ENCODE measurements at regions not wholly inside any gene's neighbourhood (a gene's known extent, or its start where the extent isn't known, plus 50 kb on each side); places are given as distances from the start of the nearest gene placed in this dataset.
"Not testable (repeated sequence)": the region's sequence is repeated elsewhere in the genome, so short reads cannot be mapped to it uniquely, and the experiment has no call there.

DNA sequence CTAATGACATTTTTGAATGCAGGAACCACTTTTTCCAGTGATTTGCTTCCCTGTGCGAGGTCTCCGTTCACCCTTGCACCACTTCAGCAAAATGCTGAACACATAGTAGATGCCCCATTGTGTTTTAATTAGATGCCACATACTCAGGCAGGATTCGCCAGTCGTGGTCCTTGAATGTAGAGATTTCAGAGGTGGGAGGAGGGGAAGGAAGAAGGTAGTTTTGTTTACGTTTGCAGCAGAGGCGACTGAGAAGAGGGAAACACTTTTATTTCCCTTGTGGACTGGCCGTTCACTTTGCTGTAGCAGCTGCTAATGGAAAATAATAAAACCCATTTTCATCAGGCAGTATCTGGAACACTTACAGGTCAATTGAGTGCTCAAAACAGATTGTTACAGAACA is 262.8 kb upstream of the TBL1XR1 start:
- Histone ChIP-seq H3K4me3 (no peak overlapping the region), H3K4me1 (peaks cover 0 to 61% (median 53%) of the 10 kb centered on the region in 4 donors), H3K27me3 (no peaks in the 10 kb centered on the region), H3K9me3 (no peaks in the 10 kb centered on the region), H3K36me3 (no peaks in the 10 kb centered on the region), H3K27ac (peak overlapping the region; percentile 75 to 88 (median 80))
- 56 to 62% methylated on average over 7 of the region's 7 CpGs for WGBS, 2 donors
- intact Hi-C loops (cut with DNase I) = no loop called here
- TF ChIP-seq POLR2A (IDR thresholded peaks at IDR 0.05) = no peak
- no peak for TF ChIP-seq EP300 (IDR thresholded peaks at IDR 0.05)
- TF ChIP-seq POLR2AphosphoS5 (IDR thresholded peaks at IDR 0.05) = no peak
- TF ChIP-seq, protein P1, sequence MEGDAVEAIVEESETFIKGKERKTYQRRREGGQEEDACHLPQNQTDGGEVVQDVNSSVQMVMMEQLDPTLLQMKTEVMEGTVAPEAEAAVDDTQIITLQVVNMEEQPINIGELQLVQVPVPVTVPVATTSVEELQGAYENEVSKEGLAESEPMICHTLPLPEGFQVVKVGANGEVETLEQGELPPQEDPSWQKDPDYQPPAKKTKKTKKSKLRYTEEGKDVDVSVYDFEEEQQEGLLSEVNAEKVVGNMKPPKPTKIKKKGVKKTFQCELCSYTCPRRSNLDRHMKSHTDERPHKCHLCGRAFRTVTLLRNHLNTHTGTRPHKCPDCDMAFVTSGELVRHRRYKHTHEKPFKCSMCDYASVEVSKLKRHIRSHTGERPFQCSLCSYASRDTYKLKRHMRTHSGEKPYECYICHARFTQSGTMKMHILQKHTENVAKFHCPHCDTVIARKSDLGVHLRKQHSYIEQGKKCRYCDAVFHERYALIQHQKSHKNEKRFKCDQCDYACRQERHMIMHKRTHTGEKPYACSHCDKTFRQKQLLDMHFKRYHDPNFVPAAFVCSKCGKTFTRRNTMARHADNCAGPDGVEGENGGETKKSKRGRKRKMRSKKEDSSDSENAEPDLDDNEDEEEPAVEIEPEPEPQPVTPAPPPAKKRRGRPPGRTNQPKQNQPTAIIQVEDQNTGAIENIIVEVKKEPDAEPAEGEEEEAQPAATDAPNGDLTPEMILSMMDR (IDR thresholded peaks at IDR 0.05) = no peak
- no peak for DNase-seq

DNA sequence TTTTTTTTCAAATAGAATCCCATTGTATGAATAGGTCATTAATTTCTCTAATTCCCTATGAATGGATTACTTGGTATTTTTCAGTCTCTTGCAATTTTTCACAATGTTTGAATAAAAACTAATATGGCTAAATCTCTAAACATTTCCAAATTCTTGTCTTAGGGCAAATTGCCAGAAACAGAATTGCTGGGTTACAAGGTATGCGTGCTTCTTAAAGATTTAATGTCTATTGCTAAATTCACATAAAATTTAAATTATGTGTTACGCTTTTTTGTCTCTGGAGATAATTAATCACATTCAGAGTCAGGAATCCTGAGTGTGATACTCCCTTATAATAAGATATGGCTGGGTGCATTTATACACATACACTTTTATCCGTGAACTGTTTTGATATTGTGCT is 264.5 kb upstream of the TBL1XR1 start:
- H3K27me3 ChIP-seq = no peaks in the 10 kb centered on the region
- H3K4me1 ChIP-seq = peaks cover 0 to 79% (median 68%) of the 10 kb centered on the region in 4 donors
- no peak overlapping the region for H3K4me3 ChIP-seq
- peak overlapping the region in 3 of 4 donors; percentile 81 to 88 (median 85) for H3K27ac ChIP-seq
- DNase-seq = no peak
- 96 to 97% methylated on average over 3 of the region's 3 CpGs for WGBS, 2 donors
- no peaks in the 10 kb centered on the region for H3K36me3 ChIP-seq
- H3K9me3 ChIP-seq = no peaks in the 10 kb centered on the region
- intact Hi-C loops (cut with DNase I) = no loop called here
- TF ChIP-seq EP300 (IDR thresholded peaks at IDR 0.05) (no peak), POLR2AphosphoS5 (IDR thresholded peaks at IDR 0.05) (no peak), POLR2A (IDR thresholded peaks at IDR 0.05) (no peak)
- TF ChIP-seq, protein P1 (IDR thresholded peaks at IDR 0.05) = no peak

DNA sequence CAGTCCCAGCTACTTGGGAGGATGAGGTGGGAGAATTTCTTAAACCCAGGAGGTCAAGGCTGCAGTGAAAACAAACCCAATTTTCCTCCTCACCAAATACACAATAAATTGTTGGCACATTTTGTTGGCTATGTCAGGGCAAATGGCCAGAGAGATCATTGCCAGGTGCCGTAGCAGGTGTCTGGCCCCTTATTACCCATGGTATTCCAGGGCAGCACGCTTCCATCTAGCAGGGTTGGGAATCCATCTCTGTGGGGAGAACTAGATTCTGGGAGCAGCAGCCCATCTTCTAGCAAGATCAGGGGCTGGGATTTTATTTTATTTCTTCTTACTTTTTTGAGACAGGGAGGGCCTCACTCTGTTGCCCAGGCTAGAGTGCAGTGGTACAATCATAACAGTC is 266.1 kb upstream of the TBL1XR1 start:
- intact Hi-C loops (cut with DNase I); H3K36me3 ChIP-seq; H3K27me3 ChIP-seq; H3K9me3 ChIP-seq; DNase-seq; H3K4me3 ChIP-seq: not testable (repeated sequence)
- peak overlapping the region; percentile 66 to 88 (median 83) for H3K27ac ChIP-seq
- 92% methylated on average over 2 of the region's 2 CpGs for WGBS, 2 donors
- peaks cover 0 to 94% (median 80%) of the 10 kb centered on the region in 4 donors for H3K4me1 ChIP-seq

DNA sequence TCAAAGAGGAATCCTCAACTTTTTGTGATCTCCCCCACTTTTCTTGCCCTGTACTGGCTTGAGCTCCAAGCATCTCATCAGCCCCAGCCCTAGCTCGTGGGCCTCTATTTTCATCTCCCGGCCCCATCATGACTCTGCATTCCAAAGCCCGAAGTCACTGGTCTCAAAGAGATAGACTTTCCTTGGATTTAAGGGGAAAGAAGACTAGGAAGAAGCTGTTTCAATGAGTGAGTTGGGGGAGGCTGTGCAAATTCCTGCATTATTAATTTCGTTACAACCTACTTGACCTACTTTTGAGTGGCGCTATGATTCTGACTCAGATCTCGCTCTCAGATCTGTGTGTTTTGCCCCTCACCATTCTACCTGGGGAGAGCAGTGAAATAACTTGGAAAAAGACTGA is 266.6 kb upstream of the TBL1XR1 start:
- no peaks in the 10 kb centered on the region for H3K9me3 ChIP-seq
- H3K27me3 ChIP-seq = no peaks in the 10 kb centered on the region
- peak overlapping the region; percentile 66 to 88 (median 83) for H3K27ac ChIP-seq
- peaks cover 0 to 93% (median 79%) of the 10 kb centered on the region in 4 donors for H3K4me1 ChIP-seq
- intact Hi-C loops (cut with DNase I) = no loop called here
- TF ChIP-seq, protein P1 (IDR thresholded peaks at IDR 0.05) = no peak
- 87 to 91% methylated on average over 6 of the region's 6 CpGs for WGBS, 2 donors
- H3K4me3 ChIP-seq = no peak overlapping the region
- no peaks in the 10 kb centered on the region for H3K36me3 ChIP-seq
- no peak for DNase-seq

DNA sequence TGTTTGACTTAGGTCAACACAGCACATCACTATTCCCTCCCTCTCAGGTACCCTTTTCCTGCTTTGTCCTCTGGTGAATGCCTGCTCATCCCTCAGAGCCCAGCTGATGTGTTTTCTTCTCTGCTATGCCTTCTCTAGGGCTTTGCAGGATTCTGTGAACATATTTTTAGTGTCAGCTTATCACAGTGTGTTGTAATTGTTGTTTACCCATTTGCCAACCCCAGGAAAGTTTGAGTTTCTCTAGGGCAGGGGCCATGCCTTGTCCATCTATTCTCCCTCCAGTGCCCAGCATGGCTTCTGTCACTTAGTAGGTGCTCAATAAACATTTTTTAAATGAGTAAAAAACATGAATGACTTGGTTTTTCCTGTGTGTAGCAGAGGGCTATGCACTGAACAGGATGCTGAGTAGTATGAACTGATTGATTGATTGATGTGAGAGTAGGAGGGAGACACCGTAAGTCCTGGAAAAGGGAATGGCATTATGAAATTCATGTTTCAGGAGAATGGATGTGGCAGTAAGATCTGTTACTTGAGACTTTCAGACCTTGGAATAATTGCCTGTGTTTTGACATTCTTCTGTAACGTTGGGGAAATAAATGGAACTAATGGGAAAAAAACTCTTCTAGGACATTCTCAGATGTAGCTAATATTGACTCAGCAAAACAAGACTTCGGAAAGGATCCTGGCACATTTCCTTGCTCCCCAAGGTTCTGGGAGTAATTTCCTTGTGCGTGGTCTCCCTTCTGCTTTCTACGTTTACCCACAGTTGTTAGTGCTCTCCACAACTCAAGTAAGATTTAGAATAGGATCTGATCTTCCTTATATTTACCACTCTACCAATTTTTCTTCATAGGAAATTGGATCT is 267.3 kb upstream of the TBL1XR1 start:
- no peaks in the 10 kb centered on the region for H3K36me3 ChIP-seq
- H3K27ac ChIP-seq = peak overlapping the region; percentile 66 to 88 (median 83)
- no peaks in the 10 kb centered on the region for H3K9me3 ChIP-seq
- peaks cover 0 to 91% (median 75%) of the 10 kb centered on the region in 4 donors for H3K4me1 ChIP-seq
- no peak for DNase-seq
- WGBS, 2 donors = 83 to 89% methylated on average over 5 of the region's 5 CpGs
- no peak overlapping the region for H3K4me3 ChIP-seq
- peak in 1 of 4 donors; percentile 21 for TF ChIP-seq POLR2AphosphoS5 (IDR thresholded peaks at IDR 0.05)
- TF ChIP-seq EP300 (IDR thresholded peaks at IDR 0.05) = no peak
- TF ChIP-seq, protein P1 (IDR thresholded peaks at IDR 0.05) = no peak
- no peaks in the 10 kb centered on the region for H3K27me3 ChIP-seq
- intact Hi-C loops (cut with DNase I) = no loop called here
